GM12874 (cell line): ENCODE measurements at regions not wholly inside any gene's neighbourhood (a gene's known extent, or its start where the extent isn't known, plus 50 kb on each side); places are given as distances from the start of the nearest gene placed in this dataset.

Source experiments
- TF ChIP-seq, protein P1 (sequence below): IDR thresholded peaks from 2 replicates; pipeline ENCODE4 v1.5.1; 2011; ENCODE audit warnings: low read depth, mild to moderate bottlenecking, control low read depth, low read length, moderate library complexity; ENCODE audit not compliant: insufficient read depth

- TF ChIP-seq, protein P1, sequence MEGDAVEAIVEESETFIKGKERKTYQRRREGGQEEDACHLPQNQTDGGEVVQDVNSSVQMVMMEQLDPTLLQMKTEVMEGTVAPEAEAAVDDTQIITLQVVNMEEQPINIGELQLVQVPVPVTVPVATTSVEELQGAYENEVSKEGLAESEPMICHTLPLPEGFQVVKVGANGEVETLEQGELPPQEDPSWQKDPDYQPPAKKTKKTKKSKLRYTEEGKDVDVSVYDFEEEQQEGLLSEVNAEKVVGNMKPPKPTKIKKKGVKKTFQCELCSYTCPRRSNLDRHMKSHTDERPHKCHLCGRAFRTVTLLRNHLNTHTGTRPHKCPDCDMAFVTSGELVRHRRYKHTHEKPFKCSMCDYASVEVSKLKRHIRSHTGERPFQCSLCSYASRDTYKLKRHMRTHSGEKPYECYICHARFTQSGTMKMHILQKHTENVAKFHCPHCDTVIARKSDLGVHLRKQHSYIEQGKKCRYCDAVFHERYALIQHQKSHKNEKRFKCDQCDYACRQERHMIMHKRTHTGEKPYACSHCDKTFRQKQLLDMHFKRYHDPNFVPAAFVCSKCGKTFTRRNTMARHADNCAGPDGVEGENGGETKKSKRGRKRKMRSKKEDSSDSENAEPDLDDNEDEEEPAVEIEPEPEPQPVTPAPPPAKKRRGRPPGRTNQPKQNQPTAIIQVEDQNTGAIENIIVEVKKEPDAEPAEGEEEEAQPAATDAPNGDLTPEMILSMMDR = no peak
These were observed 97.0 kb downstream of the FOXF2 start for GRCh38 chr6:1486387-1486786.

DNA sequence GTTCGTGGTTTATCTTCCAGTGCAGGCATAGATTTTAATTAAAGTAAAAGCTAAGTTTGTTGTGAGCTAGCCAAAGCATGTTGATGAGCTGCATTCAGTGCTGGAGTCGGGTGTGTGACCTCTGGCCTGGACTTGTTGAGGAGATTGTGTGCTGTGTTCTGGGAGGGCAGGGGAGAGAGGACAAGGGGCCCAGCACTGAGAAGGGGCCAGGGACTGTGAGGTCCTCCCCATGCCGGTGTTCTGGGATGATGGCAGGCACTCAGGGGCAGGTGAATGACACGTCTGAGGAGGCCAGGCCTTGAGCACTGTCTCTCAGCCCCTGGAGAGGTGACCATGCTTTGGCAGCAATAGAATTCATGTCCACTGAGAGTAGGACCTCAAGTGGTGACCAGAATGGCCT, 97.9 kb downstream of the FOXF2 start:
- TF ChIP-seq, protein P1 = no peak

- TF ChIP-seq, protein P1 = no peak
These were observed 101.6 kb downstream of the FOXF2 start for GRCh38 chr6:1491025-1491424.

- TF ChIP-seq, protein P1 = no peak
These were observed 102.4 kb downstream of the FOXF2 start for GRCh38 chr6:1491591-1492319.

DNA sequence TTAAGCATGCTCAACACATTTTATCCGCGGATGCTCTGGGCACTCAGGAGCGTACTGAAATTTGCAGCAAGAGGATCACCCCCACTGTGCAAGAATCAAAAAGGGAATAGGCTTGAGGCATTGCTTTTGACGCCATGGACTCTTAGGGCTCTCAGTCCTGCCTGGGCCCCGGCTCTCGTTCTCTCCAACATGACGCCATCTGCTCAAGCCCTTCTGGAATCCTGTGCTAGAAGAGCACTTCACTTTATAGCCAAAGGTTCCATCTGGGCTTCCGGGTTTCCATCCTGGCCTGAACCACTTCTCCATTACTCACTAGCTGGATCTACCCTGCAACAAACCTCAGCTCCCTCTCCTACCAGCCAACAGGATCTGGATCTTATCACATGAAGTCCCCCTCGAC, 105.3 kb downstream of the FOXF2 start:
- TF ChIP-seq, protein P1 = no peak

GRCh38 chr6:1495344-1495743, 106.0 kb downstream of the FOXF2 start:
- TF ChIP-seq, protein P1 = no peak

- TF ChIP-seq, protein P1 = no peak
These were observed 106.7 kb downstream of the FOXF2 start for GRCh38 chr6:1496092-1496491.
